H1 (cell line): ENCODE measurements at regions not wholly inside any gene's neighbourhood (a gene's known extent, or its start where the extent isn't known, plus 50 kb on each side); places are given as distances from the start of the nearest gene placed in this dataset.

Source experiments
- ASH2L ChIP-seq: fragments of 200-600, 300-600 bp; sonication (generic); IDR thresholded peaks from one replicate; pipeline ENCODE4 v1.7.1; 2017; ENCODE audit warnings: low read length
- BACH1 ChIP-seq: IDR thresholded peaks from 2 replicates; pipeline ENCODE4 v1.6.1; 2012; ENCODE audit warnings: low read length, improper control_type of control experiment
- JUND ChIP-seq: IDR thresholded peaks from 2 replicates; pipeline ENCODE4 v1.6.1; 2011; ENCODE audit warnings: mild to moderate bottlenecking, improper control_type of control experiment, low read length
- POLR2AphosphoS5 ChIP-seq: IDR thresholded peaks from 2 replicates; pipeline ENCODE4 v1.6.1; 2011; ENCODE audit warnings: low read depth, low read length
- SUZ12 ChIP-seq: fragments of 200-600 bp; sonication (generic); IDR thresholded peaks from 2 replicates; pipeline ENCODE4 v1.6.1; 2012; ENCODE audit warnings: mild to moderate bottlenecking, inconsistent platforms, low read length, moderate library complexity, mixed read lengths
- TBP ChIP-seq: IDR thresholded peaks from 2 replicates; pipeline ENCODE4 v1.6.1; 2011; ENCODE audit warnings: low read depth, low read length, improper control_type of control experiment
- ZNF274 ChIP-seq: IDR thresholded peaks from 2 replicates; pipeline ENCODE4 v1.7.0; 2012; ENCODE audit warnings: low read length, borderline replicate concordance; ENCODE audit errors: extremely low read depth
- TF ChIP-seq, protein P1 (sequence below): fragments of 300-600 bp; sonication (generic); IDR thresholded peaks from 2 replicates; pipeline ENCODE4 v1.7.1; 2012; ENCODE audit warnings: low read length, moderate library complexity, mild to moderate bottlenecking, inconsistent platforms; ENCODE audit not compliant: insufficient replicate concordance
- TF ChIP-seq, protein P2 (sequence below): IDR thresholded peaks from 2 replicates; pipeline ENCODE4 v1.6.1; 2012; ENCODE audit warnings: low read length, inconsistent platforms

DNA sequence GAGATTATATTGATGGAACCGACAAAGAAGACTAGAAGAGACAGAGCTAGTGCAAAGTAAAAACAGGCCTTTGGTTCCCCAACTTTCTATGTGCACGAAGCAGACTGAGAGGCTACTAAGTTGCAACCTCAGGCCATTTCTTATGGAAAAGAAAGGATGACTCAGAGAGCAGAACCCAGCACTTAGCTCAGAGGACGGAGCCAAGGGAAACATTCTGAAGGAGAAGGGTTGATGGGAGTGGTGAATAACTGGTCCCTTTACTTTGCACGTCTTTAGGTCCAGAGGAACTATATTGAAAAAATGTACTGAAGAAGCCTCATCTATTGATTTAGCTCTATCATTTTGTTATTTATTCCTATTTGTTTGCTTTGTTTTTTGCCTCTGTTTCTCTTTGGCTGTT lies 182.1 kb downstream of the CPE start (continued):
- TF ChIP-seq, protein P1, sequence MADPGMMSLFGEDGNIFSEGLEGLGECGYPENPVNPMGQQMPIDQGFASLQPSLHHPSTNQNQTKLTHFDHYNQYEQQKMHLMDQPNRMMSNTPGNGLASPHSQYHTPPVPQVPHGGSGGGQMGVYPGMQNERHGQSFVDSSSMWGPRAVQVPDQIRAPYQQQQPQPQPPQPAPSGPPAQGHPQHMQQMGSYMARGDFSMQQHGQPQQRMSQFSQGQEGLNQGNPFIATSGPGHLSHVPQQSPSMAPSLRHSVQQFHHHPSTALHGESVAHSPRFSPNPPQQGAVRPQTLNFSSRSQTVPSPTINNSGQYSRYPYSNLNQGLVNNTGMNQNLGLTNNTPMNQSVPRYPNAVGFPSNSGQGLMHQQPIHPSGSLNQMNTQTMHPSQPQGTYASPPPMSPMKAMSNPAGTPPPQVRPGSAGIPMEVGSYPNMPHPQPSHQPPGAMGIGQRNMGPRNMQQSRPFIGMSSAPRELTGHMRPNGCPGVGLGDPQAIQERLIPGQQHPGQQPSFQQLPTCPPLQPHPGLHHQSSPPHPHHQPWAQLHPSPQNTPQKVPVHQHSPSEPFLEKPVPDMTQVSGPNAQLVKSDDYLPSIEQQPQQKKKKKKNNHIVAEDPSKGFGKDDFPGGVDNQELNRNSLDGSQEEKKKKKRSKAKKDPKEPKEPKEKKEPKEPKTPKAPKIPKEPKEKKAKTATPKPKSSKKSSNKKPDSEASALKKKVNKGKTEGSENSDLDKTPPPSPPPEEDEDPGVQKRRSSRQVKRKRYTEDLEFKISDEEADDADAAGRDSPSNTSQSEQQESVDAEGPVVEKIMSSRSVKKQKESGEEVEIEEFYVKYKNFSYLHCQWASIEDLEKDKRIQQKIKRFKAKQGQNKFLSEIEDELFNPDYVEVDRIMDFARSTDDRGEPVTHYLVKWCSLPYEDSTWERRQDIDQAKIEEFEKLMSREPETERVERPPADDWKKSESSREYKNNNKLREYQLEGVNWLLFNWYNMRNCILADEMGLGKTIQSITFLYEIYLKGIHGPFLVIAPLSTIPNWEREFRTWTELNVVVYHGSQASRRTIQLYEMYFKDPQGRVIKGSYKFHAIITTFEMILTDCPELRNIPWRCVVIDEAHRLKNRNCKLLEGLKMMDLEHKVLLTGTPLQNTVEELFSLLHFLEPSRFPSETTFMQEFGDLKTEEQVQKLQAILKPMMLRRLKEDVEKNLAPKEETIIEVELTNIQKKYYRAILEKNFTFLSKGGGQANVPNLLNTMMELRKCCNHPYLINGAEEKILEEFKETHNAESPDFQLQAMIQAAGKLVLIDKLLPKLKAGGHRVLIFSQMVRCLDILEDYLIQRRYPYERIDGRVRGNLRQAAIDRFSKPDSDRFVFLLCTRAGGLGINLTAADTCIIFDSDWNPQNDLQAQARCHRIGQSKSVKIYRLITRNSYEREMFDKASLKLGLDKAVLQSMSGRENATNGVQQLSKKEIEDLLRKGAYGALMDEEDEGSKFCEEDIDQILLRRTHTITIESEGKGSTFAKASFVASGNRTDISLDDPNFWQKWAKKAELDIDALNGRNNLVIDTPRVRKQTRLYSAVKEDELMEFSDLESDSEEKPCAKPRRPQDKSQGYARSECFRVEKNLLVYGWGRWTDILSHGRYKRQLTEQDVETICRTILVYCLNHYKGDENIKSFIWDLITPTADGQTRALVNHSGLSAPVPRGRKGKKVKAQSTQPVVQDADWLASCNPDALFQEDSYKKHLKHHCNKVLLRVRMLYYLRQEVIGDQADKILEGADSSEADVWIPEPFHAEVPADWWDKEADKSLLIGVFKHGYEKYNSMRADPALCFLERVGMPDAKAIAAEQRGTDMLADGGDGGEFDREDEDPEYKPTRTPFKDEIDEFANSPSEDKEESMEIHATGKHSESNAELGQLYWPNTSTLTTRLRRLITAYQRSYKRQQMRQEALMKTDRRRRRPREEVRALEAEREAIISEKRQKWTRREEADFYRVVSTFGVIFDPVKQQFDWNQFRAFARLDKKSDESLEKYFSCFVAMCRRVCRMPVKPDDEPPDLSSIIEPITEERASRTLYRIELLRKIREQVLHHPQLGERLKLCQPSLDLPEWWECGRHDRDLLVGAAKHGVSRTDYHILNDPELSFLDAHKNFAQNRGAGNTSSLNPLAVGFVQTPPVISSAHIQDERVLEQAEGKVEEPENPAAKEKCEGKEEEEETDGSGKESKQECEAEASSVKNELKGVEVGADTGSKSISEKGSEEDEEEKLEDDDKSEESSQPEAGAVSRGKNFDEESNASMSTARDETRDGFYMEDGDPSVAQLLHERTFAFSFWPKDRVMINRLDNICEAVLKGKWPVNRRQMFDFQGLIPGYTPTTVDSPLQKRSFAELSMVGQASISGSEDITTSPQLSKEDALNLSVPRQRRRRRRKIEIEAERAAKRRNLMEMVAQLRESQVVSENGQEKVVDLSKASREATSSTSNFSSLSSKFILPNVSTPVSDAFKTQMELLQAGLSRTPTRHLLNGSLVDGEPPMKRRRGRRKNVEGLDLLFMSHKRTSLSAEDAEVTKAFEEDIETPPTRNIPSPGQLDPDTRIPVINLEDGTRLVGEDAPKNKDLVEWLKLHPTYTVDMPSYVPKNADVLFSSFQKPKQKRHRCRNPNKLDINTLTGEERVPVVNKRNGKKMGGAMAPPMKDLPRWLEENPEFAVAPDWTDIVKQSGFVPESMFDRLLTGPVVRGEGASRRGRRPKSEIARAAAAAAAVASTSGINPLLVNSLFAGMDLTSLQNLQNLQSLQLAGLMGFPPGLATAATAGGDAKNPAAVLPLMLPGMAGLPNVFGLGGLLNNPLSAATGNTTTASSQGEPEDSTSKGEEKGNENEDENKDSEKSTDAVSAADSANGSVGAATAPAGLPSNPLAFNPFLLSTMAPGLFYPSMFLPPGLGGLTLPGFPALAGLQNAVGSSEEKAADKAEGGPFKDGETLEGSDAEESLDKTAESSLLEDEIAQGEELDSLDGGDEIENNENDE = no peak
- TF ChIP-seq, protein P2, sequence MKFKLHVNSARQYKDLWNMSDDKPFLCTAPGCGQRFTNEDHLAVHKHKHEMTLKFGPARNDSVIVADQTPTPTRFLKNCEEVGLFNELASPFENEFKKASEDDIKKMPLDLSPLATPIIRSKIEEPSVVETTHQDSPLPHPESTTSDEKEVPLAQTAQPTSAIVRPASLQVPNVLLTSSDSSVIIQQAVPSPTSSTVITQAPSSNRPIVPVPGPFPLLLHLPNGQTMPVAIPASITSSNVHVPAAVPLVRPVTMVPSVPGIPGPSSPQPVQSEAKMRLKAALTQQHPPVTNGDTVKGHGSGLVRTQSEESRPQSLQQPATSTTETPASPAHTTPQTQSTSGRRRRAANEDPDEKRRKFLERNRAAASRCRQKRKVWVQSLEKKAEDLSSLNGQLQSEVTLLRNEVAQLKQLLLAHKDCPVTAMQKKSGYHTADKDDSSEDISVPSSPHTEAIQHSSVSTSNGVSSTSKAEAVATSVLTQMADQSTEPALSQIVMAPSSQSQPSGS = no peak
- TF ChIP-seq POLR2AphosphoS5 (no peak), SUZ12 (no peak), JUND (no peak), ZNF274 (no peak), ASH2L (no peak), TBP (no peak), BACH1 (no peak)
- TF ChIP-seq, all 59 proteins: peak for 0
